ENCODE measurements at regions not wholly inside any gene's neighbourhood (a gene's known extent, or its start where the extent isn't known, plus 50 kb on each side); places are given as distances from the start of the nearest gene placed in this dataset.

- TF ChIP-seq JUND (CRISPR knock-in tag; IDR thresholded peaks at IDR 0.05) (no peak), MEIS2 (CRISPR knock-in tag; IDR thresholded peaks at IDR 0.05) (no peak), TARDBP (CRISPR knock-in tag; IDR thresholded peaks at IDR 0.05) (no peak), ZNF644 (CRISPR knock-in tag; IDR thresholded peaks at IDR 0.05; ENCODE audit: low read depth) (no peak), ARHGAP35 (CRISPR knock-in tag; IDR thresholded peaks at IDR 0.05; ENCODE audit: borderline replicate concordance) (no peak)
- TF ChIP-seq, protein P1, sequence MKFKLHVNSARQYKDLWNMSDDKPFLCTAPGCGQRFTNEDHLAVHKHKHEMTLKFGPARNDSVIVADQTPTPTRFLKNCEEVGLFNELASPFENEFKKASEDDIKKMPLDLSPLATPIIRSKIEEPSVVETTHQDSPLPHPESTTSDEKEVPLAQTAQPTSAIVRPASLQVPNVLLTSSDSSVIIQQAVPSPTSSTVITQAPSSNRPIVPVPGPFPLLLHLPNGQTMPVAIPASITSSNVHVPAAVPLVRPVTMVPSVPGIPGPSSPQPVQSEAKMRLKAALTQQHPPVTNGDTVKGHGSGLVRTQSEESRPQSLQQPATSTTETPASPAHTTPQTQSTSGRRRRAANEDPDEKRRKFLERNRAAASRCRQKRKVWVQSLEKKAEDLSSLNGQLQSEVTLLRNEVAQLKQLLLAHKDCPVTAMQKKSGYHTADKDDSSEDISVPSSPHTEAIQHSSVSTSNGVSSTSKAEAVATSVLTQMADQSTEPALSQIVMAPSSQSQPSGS (CRISPR knock-in tag; IDR thresholded peaks at IDR 0.05), result no peak
- TF ChIP-seq, protein P2, sequence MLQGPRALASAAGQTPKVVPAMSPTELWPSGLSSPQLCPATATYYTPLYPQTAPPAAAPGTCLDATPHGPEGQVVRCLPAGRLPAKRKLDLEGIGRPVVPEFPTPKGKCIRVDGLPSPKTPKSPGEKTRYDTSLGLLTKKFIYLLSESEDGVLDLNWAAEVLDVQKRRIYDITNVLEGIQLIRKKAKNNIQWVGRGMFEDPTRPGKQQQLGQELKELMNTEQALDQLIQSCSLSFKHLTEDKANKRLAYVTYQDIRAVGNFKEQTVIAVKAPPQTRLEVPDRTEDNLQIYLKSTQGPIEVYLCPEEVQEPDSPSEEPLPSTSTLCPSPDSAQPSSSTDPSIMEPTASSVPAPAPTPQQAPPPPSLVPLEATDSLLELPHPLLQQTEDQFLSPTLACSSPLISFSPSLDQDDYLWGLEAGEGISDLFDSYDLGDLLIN (CRISPR knock-in tag; IDR thresholded peaks at IDR 0.05; ENCODE audit: borderline replicate concordance), result no peak
Measured at GRCh38 chr13:99765869-99766268, 205.7 kb downstream of the ZIC5 start.
